Body of pancreas (tissue), 4 donors: ENCODE measurements at regions not wholly inside any gene's neighbourhood (a gene's known extent, or its start where the extent isn't known, plus 50 kb on each side); places are given as distances from the start of the nearest gene placed in this dataset.

Experiments
- ATAC-seq: fragments of 150-250 bp; one replicate; pipeline ENCODE4 v1.9.1; 2016
- DNase-seq, 4 donors: peaks; one replicate each; pipeline ENCODE4 v3.0.0-alpha.2; 2019
- H3K27ac ChIP-seq, 4 donors: fragments of 200-600 bp; sonication (generic); 1 replicate in 3 of 4; 2 replicates in 1 of 4; pipeline versions ENCODE4 v1.5.1 to v1.6.1; 2016 to 2019; ENCODE audit warnings: mild to moderate bottlenecking in 1 of 4, mixed read lengths in 1 of 4, moderate library complexity in 1 of 4
- H3K27me3 ChIP-seq, 2 donors: fragments of 200-600 bp; sonication (generic); one replicate each; pipeline ENCODE4 v1.6.0; 2016; ENCODE audit warnings: mild to moderate bottlenecking in 1 of 2
- H3K36me3 ChIP-seq, 2 donors: fragments of 200-600 bp; sonication (generic); replicated peaks in 1 of 2; 2 replicates each; pipeline ENCODE4 v1.5.1; 2016; ENCODE audit warnings: low read depth in 2 of 2; ENCODE audit not compliant: insufficient read depth in 1 of 2
- H3K4me1 ChIP-seq: fragments of 200-600 bp; sonication (generic); one replicate; pipeline ENCODE4 v1.6.0; 2016
- H3K4me3 ChIP-seq, 2 donors: fragments of 200-600 bp; sonication (generic); 1 replicate in 1 of 2; 2 replicates in 1 of 2; pipeline ENCODE4 v1.5.1; 2016 to 2019
- H3K9me3 ChIP-seq, 3 donors: fragments of 200-600 bp; sonication (generic); 1 replicate in 2 of 3; 2 replicates in 1 of 3; pipeline ENCODE4 v1.5.1; 2016
- CTCF ChIP-seq, 7 experiments: fragments of 450-650 bp in 4 of 7; fragments of 200-600 bp in 3 of 7; sonication (generic) in 3 of 7; IDR thresholded peaks; one replicate each; pipeline ENCODE4 v1.5.1; 2016 to 2019; ENCODE audit warnings: antibody characterized with exemption in 7 of 7
- POLR2A ChIP-seq, 3 donors: fragments of 450-650 bp; IDR thresholded peaks; one replicate each; pipeline ENCODE4 v1.6.1; 2016; ENCODE audit warnings: antibody characterized with exemption in 3 of 3, mild to moderate bottlenecking in 2 of 3
- WGBS, 2 donors: methylation state at CpG; one replicate each; pipeline ENCODE4 v1.1.5; 2017; 5-methylcytosine and 5-hydroxymethylcytosine counted together
- intact Hi-C: fragments of 100-400 bp; cut with DNase I; formaldehyde crosslinking; loops from one replicate; pipeline ENCODE4 v1.15.1; 2023

- WGBS, 2 donors = 45 to 64% methylated on average over 3 of the region's 3 CpGs
Observed at GRCh38 chr17:27989046-27989445, 53.4 kb upstream of the NLK start.

GRCh38 chr17:27990100-27990499, 52.4 kb upstream of the NLK start:
- Histone ChIP-seq H3K9me3 (no peaks in the 10 kb centered on the region), H3K27ac (no peak overlapping the region), H3K4me1 (no peaks in the 10 kb centered on the region), H3K36me3 (no peaks in the 10 kb centered on the region), H3K4me3 (no peak overlapping the region), H3K27me3 (no peaks in the 10 kb centered on the region)
- TF ChIP-seq POLR2A (IDR thresholded peaks at IDR 0.05) (no peak), CTCF (IDR thresholded peaks at IDR 0.05) (no peak)
- intact Hi-C loops = no loop called here
- ATAC-seq (no peak), DNase-seq (no peak)
- 93 to 95% methylated on average over 2 of the region's 2 CpGs for WGBS, 2 donors

More at GRCh38 chr17:27989046-27989445, 53.4 kb upstream of the NLK start:
- intact Hi-C loops = loop anchor here (10.0 kb wide), 1 partner anchor 54 kb away; no protein-coding TSS in a partner anchor
- TF ChIP-seq CTCF (IDR thresholded peaks at IDR 0.05) (no peak), POLR2A (IDR thresholded peaks at IDR 0.05) (no peak)
- H3K4me3 ChIP-seq = no peak overlapping the region
- H3K4me1 ChIP-seq = no peaks in the 10 kb centered on the region
- DNase-seq (no peak), ATAC-seq (no peak)
- H3K9me3 ChIP-seq = no peaks in the 10 kb centered on the region
- no peak overlapping the region for H3K27ac ChIP-seq
- H3K27me3 ChIP-seq = no peaks in the 10 kb centered on the region
- H3K36me3 ChIP-seq = no peaks in the 10 kb centered on the region

GRCh38 chr17:27990979-27991378, 51.5 kb upstream of the NLK start:
- WGBS, 2 donors = 92 to 96% methylated on average over 5 of the region's 5 CpGs
- Histone ChIP-seq H3K27me3 (no peaks in the 10 kb centered on the region), H3K36me3 (no peaks in the 10 kb centered on the region), H3K4me3 (no peak overlapping the region), H3K4me1 (no peaks in the 10 kb centered on the region), H3K9me3 (no peaks in the 10 kb centered on the region), H3K27ac (no peak overlapping the region)
- ATAC-seq (no peak), DNase-seq (no peak)
- no peak for TF ChIP-seq POLR2A (IDR thresholded peaks at IDR 0.05)
- no peak for TF ChIP-seq CTCF (IDR thresholded peaks at IDR 0.05)
- intact Hi-C loops = no loop called here

GRCh38 chr17:27991462-27991993, 50.9 kb upstream of the NLK start:
- DNase-seq = no peak
- TF ChIP-seq POLR2A (IDR thresholded peaks at IDR 0.05) (no peak), CTCF (IDR thresholded peaks at IDR 0.05) (no peak)
- WGBS, 2 donors = 94 to 100% methylated on average over 1 of the region's 1 CpG
- Histone ChIP-seq H3K36me3 (no peaks in the 10 kb centered on the region), H3K4me1 (no peaks in the 10 kb centered on the region), H3K9me3 (no peaks in the 10 kb centered on the region), H3K27ac (no peak overlapping the region), H3K4me3 (no peak overlapping the region), H3K27me3 (no peaks in the 10 kb centered on the region)
- ATAC-seq = no peak
- intact Hi-C loops = no loop called here
